GM12864 (cell line): ENCODE measurements at regions not wholly inside any gene's neighbourhood (a gene's known extent, or its start where the extent isn't known, plus 50 kb on each side); places are given as distances from the start of the nearest gene placed in this dataset.

Experiments
- DNase-seq: peaks from one replicate; pipeline ENCODE4 v3.0.0-alpha.2; 2011; ENCODE audit warnings: low read depth
- H3K4me3 ChIP-seq: 2 replicates; pipeline ENCODE4 v1.5.1; 2011; ENCODE audit warnings: mild to moderate bottlenecking, low read depth, low read length, control low read depth
- CTCF ChIP-seq: IDR thresholded peaks from 2 replicates; pipeline ENCODE4 v1.5.1; 2011; ENCODE audit warnings: low read depth, mild to moderate bottlenecking, moderate library complexity, low read length, control low read depth, inconsistent platforms; ENCODE audit errors: missing control alignments

DNA sequence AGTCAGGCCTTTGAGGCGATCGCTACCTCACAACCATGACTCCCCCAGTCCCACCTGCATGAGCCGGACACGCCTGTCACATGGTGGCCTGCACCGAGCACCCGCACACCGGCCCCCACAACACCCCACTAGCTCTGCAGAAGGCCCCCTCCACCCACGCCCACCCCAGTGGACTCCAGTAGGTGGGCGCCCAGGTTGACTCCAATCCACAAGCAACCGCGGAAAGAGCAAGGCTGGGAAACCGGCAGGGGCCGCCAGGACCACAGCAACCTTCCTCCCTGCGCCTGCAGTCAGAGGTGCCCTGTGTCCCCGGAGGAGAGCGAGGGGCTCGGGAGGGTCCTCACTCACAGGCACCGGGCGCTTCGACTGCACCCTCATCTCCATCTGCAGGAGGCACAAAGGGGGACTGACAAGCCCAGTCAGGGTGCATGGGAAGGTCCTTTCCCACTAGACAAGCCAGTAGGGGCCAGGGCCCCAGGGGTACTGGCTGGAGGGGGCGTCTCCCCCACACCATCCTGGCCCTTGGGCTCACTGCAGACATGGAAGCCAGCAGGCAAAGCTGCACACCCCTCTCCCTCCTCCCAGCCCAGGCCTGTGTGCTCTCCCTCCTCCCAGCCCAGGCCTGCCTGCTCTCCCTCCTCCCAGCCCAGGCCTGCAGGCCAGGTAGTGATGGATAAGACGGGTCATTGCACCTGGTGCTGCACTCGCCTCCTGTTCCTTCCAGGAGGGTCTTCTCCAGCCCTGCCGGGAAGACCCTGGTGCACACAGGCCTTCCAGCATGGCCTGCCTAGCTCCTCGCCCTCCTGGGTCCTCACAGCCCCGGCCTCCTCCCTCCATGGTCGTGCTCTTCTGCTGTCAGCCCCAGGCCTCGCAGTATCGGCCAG is 137.2 kb downstream of the DLL1 start:
- TF ChIP-seq CTCF: no peak
- no peak for DNase-seq
- no peak overlapping the region for H3K4me3 ChIP-seq

DNA sequence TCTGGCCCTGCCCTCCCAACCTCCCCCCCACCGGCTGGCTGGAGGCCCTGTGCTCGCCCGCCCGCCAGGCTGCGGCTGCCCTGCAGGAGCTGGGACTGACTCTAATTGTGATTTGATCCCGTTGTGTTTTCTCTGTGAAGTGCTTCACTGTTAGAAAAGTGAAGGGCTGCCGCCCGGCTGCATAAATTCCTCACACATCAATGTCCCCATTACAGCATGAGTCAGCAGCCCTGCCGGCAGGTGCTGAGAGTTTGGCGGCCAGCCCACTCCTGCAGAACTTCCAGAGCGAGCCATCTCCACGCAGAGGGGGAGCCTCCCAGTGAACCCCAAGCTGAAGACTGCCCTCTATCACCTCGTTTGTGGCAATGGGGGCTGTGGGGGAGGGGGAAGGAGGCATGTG is 137.9 kb downstream of the DLL1 start:
- no peak overlapping the region for H3K4me3 ChIP-seq
- TF ChIP-seq CTCF: no peak
- no peak for DNase-seq

- DNase-seq: no peak
- H3K4me3 ChIP-seq: no peak overlapping the region
- no peak for TF ChIP-seq CTCF
Measured at GRCh38 chr6:170152124-170152926, 138.6 kb downstream of the DLL1 start.

DNA sequence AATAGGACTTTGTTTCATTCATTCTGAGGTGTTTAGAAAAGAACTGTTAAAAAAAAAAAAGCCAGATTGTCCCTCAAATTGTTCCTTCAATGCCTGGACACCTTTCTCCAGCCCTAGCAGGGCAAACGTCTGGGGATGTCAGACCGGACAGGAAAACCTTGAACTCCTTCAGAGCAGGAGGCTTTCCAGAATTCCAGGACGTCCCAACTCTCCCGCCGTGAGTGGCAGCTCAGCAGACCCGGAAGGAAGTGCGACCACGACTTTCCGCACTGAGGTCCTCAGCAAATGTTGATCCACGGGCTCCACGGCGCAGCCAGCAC is 139.1 kb downstream of the DLL1 start:
- no peak for DNase-seq
- no peak overlapping the region for H3K4me3 ChIP-seq
- TF ChIP-seq CTCF: no peak

DNA sequence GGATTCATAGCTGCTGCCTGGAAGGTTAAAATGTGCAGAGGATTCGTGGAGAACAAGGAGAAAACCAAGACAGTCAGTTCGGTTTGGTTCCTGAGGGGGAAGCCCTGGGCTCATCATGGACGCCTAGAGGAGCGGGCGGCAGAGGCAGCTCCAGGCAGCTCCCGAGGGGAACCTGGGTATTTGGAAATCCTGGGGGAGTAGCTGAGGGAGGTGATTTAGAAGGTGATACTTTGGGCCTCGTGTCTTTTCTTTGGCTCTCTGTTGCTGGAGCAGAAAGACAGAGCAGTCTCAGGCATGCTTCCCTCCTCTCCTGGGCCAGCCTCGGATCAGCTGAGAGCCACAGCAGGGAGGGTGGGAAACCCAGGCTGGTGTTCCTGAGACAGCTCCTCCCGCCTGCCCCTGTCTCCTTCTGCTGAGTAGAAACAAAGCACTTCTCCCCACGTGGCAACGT is 139.5 kb downstream of the DLL1 start:
- no peak overlapping the region for H3K4me3 ChIP-seq
- DNase-seq: no peak
- no peak for TF ChIP-seq CTCF

- H3K4me3 ChIP-seq: no peak overlapping the region
Measured at GRCh38 chr6:170150590-170150945, 140.3 kb downstream of the DLL1 start.

More at GRCh38 chr6:170150590-170150945, 140.3 kb downstream of the DLL1 start:
- DNase-seq: no peak
- TF ChIP-seq CTCF: no peak
